Skeletal muscle cell (primary cell): ENCODE measurements at regions not wholly inside any gene's neighbourhood (a gene's known extent, or its start where the extent isn't known, plus 50 kb on each side); places are given as distances from the start of the nearest gene placed in this dataset.

Experiments used
- DNase-seq: peaks from one replicate; pipeline ENCODE4 v3.0.0-alpha.2; 2010; ENCODE audit warnings: low read depth
- H3K4me3 ChIP-seq: 2 replicates; pipeline ENCODE4 v1.5.1; 2011; ENCODE audit warnings: low read depth, mild to moderate bottlenecking, control low read depth, low read length, moderate library complexity

DNA sequence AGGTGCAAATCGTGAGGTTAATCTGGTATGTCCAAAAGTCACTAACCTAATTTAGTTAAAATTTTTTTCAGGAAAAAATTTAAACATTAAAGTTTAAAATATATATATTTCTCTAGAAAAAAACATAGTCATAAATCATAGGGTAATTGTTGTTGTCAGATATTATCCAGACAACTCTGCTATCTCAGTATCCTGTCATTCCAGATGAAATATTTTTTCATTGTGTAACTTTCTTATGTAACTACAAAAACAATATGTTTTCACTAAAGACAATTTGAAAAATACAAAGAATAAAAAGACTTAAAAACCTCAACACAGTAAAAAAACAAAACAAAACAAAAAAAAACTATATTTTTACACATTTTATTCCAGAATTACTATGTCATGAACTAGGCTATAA, 57.6 kb downstream of the TENT5A start:
- no peak overlapping the region for H3K4me3 ChIP-seq
- DNase-seq, result no peak

DNA sequence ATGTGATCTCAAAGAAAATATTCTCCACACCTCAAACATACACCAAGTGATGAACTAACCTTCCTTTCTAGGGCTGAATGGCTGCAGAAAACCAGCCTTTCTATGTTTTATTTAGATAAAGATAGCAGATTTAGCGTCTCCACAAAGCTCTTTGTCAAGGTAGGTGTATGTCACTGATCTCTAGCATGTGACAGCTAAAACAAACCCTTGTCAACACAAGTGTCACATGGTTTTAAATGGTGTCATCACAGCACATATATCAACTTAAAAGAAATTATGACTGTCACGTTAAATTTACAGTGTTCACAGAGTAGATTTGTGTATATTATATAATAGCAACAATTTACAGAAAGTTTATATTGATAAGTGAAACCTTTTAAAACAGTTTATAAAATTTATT, 58.3 kb downstream of the TENT5A start:
- DNase-seq, result no peak
- no peak overlapping the region for H3K4me3 ChIP-seq

DNA sequence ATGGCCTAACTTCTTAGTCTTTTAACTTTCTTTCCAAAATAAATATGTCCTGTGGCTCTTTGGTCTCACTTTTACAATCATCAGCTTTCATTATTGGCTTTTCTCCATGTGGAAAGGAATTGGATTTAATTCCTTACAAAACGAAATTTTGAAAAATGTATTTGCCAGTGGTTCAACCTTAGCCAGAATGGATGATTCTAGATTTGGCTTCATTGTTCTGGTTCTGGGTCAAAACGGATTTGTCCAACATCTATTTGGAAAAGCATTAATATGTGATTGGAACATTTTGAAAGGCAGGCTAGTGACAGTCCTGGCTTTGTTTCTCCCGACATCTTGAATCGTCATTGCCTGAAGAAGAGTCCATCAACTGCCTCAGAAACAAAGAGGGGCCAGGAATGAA, 59.2 kb downstream of the TENT5A start:
- DNase-seq, result no peak
- no peak overlapping the region for H3K4me3 ChIP-seq

DNA sequence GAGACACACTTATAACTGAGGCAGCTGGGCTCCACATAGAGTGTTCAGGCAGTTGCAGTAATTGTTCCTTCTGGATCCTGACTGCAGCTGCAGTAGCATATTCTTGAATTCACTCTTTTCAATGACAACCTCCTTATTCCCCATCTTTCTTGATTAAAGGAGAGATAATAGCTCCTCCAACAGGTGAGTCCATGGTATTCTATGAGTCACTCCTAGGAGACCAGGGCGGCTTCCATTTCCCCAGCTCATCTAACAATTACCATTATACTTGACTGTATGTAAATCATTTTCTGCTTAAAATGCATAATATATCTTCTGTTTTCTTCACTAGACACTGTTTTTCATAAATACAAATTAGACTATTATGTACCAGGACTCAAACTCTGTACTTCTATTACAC, 62.4 kb downstream of the TENT5A start:
- DNase-seq, result no peak

DNA sequence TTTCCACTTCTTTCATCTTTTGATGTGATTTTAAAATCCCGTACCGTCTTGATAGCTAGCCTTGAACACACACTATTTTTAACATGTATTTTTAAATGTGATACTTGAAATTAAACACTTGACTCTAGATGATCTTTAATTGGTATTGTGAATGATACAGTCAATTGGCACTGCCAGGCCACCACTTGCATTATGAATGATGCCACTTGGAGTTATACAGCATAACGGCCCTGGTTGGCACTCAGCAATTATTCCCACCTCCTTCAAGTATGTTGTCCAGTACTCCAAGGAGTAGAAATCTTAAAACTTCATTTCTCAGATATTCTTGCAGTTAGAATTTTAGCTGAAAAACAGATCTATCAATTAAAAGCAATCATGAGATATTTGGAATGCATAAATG, 62.9 kb downstream of the TENT5A start:
- no peak overlapping the region for H3K4me3 ChIP-seq
- DNase-seq, result no peak

More for the DNA sequence above, 62.4 kb downstream of the TENT5A start:
- no peak overlapping the region for H3K4me3 ChIP-seq

DNA sequence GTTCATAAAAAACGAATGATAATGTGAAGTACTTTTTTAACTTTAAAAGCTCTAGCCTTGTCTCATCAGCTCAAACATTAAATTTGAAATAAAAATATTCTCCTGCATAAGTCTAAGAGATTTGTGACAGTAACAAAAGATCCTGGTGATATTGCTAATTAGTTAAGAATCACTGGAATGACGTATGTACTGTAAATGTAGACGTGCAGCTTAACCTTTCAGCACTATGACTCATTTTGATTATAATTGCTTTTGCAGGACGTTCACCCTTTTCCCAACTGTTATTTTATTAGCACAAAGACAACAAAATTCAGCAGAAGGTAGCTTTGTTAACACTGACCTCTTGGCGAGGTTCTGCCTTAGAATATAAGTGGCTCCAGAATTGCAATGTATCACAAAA, 68.6 kb downstream of the TENT5A start:
- no peak overlapping the region for H3K4me3 ChIP-seq
- DNase-seq, result peak; percentile 11

DNA sequence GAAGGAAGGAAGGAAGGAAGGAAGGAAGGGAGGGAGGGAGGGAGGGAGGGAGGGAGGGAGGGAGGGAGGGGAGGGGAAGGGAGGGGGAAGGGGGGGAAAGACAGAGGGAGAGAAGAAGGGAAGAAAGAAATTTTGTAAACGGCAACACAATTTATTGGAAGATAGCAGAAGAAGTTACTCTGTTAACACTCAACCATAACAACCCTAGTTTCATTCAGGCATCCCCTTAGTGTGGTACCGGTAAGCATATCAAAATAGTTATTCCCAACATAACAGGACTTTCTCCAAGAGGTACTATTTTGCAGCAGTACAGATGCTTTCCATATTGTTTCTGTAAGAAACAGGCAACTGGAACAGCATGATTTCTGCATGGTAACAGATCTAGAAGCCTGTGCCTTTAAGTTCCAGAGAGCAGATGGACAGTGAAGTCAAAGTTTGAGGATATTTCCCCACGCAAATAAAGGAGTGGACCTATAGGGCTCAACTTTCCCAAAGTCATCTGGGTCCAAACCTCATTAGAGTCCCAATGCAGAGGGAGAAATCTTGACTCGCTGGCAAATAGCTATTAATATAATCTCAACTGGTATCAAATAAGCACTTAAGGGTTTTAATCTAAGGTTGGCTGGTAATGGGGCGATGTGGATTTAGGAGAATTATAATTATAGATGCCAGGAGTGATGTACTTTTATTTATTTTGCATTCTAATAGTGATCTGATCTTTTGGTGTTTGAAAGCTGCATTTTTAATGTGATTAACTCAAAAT, 69.4 kb downstream of the TENT5A start:
- DNase-seq, result no peak
- H3K4me3 ChIP-seq, result no peak overlapping the region

DNA sequence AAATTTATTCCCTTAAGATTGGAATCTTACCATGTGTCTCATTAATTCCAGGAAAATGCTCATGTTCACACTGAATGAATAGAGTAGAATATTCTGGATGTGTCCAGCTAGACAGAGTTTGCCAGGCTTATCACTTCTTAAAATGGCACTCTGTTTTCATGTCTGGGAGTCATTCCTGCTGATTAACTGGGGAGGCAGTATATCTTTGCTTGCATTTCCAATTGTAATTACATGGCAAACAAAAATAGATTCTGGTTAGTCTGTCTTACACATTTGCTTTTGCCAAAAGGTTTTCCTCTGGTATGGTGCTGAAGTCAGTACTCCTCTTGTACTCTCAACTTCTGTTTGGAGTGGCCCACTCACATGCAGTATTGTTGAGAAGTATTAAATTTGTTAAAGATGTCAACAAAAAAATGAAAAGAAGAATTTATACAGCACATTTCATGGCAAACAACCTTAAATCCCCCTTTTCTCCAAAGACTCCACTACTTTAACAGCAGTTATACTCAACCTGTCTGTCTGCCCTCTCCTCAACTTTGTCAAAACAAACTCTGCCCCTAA, 70.2 kb downstream of the TENT5A start:
- DNase-seq, result no peak
- H3K4me3 ChIP-seq, result no peak overlapping the region

DNA sequence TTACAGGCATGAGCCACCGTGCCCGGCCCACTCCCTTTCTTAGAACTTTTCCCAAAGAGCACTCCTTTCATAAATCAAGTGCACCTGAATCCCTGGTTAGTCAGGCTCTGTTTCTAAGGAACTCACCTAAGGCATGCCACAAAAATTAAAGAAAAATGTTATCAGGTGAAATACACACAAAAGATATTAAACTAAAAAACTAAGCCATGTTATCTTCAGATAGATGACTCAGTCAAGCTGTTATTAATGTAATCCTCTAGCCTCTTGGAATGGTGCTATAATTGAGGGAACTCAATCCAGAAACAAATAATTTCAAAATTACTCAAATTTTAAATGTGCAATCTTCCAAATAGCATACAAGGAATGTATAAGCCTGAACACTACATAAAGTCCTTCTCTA, 83.0 kb downstream of the TENT5A start:
- no peak overlapping the region for H3K4me3 ChIP-seq
- no peak for DNase-seq

DNA sequence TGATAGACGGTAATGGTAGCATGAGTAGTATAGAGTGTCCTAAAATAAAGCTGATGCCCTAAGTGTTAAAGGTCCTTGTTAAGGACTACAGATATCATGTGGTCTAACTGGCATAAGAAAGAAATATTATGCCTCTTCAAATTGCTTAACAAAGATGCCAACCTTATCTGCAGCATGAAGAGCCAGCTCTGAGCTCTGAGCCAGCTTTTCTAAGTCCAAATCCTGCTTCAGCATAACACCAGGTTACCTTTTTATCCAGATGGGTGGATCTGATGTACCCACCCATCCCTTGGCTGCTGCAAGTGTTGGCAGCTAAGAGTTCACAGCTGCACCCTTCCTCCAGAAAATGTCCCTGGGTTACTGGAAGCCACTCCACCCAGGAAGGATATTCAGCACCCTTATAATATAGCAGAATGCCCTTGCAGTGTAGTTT, 83.8 kb downstream of the TENT5A start:
- no peak for DNase-seq
- no peak overlapping the region for H3K4me3 ChIP-seq

DNA sequence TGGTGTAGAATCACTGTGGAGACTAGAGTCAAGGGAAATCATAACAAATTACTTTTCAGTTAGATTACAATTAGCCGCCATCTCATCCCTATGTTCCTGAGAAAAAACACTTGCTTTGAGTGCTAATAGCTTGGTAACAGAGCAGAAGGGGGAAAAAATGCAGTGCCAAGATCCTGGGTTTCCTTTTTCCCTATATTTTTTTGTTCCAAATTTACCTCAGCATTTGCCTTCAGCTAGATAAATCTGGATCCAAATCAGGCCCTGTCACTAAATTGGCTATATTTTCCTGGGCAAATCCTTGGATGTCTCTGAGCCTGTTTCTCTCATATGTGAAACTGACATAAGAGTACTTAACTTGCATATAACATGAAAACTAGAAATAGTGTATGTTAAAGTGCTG, 86.0 kb downstream of the TENT5A start:
- DNase-seq, result no peak
- no peak overlapping the region for H3K4me3 ChIP-seq

DNA sequence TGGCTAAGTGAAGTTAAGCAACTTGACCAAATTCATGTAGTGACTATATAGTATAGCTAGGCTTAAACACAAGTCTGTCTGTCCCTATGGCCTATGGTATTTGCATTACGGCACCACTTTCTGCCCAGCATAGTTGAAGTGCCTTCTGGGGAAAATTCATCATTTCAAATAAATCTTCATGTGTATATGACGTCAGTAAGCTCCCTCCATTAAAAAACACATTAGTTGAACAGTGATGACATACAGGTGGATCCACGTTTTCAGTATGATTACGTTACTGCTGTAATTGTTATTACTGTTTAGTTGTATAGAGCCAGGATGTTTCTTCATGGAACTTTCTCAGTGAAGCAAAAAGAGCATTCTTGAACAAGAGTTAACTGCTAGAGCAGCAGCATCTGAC, 96.2 kb downstream of the TENT5A start:
- DNase-seq, result no peak
- no peak overlapping the region for H3K4me3 ChIP-seq

DNA sequence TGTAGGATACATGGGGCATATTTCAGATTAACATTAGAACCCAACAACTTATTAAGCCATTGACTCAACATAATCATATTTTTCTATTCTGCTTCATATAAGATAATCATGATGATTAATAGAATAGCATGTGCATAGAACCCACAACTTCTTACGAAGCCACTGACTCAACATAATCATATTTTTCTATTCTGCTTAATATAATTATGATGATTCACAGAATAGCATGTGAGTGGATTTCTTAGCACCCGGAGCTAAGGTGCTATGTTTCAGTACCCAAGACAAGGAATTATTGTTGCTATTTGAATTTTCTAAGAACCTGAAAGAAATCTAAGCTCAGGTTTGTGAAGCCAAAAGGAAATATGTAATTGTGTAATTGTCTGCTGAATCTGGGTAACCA, 96.8 kb downstream of the TENT5A start:
- no peak for DNase-seq
- no peak overlapping the region for H3K4me3 ChIP-seq

DNA sequence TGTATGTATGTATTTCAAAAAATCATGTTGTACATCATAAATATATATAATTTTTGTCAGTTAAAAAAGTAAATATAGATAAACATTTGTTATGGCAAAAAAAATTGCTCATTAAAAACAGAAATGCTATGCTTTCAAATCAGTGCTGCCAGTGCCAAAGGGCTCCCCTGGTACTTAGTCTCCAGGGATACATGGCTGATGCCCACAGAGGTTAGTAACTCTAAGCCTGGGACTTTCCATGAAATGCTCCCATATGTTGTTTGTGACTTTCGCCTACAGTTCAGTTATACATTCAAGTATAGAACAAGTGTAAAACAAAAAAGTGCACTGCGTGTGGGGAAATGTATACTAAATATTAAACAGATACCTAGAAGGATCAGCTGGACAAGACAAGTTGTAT, 104.0 kb downstream of the TENT5A start:
- DNase-seq, result no peak
- no peak overlapping the region for H3K4me3 ChIP-seq

DNA sequence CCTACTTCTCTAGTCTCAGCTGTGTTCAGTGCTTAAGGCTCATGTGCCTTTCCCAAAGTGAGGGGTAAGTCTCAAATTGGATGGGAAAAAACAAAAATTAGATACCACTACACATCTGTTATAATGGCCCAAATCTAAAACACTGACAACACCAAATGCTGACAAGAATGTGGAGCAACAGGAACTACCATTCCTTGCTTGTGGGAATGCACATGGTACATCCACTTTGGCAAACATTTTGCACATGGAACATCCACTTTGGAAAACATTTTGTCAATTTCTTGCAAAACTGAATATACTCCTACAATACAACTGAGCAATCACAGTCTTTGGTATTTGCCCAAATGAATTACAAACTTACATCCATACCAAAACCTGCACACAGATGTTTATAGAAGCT, 109.3 kb downstream of the TENT5A start:
- no peak for DNase-seq
- H3K4me3 ChIP-seq, result no peak overlapping the region

DNA sequence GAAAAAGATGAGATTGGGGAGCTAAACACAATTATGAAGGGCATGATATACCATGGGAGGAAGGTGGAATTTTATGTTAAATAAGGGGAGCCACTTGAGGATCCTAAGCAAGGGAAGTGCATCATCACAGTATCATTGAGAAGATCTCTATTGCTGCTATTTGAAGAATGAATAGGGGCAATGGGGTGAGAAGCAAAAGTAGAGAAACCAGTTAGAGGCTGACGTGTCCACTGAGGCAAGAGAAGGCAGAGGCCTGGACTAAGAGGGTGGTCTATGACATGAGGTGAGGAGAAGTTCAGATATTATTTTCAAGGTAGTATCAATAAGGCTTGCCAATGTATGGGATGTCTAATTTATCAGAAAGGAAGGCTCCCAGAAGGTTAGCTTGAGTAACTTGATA, 111.6 kb downstream of the TENT5A start:
- no peak for DNase-seq
- H3K4me3 ChIP-seq, result no peak overlapping the region

DNA sequence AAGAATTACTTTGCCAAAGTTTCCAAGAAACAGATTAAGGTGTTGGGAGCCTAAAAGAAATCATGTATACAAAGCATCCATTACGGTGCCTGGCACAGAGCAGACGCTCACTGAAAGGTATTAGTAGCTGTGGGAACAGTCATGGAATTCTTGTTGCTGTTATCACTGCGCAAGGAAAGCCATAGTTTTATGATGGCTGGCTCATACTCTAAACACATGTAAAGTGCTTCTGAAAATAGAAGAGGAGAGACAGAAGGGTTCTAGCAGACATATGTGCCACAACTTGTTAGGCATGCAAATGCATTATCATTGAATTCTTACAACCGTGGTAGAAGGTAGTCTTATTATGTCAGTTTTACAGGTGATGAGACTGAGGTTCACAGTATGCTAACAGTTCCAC, 112.4 kb downstream of the TENT5A start:
- H3K4me3 ChIP-seq, result no peak overlapping the region
- no peak for DNase-seq

DNA sequence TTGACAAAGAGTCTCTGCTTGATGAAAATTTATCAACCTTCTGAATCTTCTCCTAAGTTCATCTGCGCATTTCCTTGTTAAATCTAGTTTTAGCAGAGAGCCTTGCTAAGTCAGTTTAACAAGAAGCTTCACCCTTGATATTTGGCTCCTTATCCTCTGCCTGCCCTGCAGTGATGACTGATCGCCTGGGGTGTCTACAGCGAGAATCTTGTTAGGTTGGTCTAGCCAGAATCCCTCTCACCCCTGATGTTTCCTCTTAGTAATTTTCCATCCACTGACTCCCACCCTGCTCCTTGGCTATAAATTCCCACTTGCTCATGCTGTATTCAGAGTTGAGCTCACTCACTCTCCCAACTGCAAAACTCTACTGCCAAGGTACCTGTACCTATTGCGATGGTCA, 114.1 kb downstream of the TENT5A start:
- no peak for DNase-seq
- H3K4me3 ChIP-seq, result no peak overlapping the region

DNA sequence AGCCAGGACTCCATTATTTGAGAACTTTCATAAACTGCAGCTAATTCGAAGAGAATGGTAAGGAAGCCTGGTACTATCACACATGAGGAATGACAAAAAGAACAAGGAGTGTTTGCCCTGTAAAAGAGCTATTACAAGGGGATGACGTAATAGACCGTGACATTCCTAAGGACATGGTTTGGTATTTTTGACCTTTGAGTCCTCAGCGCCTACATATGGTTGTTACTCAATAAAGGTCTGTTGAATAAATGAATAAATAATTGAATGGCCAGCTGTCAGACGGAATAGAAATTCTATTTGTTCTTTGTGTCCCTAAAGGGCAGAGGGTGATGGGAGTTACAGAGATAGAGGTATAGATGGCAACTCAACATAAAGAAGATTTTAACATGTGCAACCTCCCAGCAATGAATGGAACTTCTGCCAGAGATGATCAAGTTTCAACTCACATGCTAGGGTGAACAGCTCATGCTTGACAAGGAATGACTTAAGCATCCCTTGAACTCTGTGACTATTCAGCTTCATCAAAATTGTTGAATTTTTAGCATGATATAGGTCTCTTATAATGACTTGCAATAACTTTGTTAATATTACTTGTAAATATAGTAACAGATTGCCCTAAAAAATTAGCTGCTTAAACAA, 115.4 kb downstream of the TENT5A start:
- no peak for DNase-seq
- no peak overlapping the region for H3K4me3 ChIP-seq

DNA sequence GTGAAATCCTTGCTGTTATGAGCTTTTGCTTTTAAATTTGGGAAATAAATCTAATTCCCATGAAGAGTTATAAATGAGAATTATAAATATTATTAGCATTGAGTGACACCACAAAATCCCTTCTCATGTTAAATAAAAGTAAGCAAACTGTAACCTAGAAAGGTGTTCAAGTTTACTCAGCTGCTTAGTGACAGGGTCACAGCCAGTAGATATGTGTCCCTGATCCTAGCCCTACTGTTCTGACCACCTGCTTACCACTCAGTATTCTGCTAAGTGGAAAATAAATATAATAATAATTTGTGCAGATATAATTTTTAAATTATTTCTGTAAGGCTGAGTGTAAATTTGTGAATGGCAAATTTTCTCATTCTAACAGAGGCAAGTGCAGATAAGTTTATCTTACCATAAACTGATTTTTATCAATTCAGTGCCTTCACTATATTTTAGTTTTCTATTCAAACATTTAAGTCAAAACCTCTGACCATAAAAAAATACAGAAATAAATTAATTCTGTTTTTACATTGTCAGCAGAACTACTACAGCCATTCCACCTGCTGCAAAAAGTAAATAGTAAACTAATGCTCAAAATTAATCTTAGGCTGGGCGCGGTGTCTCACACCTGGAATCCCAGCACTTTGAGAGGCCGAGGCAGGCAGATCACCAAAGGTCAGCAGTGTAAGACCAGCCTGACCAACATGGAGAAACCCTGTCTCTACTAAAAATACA, 118.2 kb downstream of the TENT5A start:
- no peak for DNase-seq
- H3K4me3 ChIP-seq, result no peak overlapping the region
